ENCODE measurements at regions not wholly inside any gene's neighbourhood (a gene's known extent, or its start where the extent isn't known, plus 50 kb on each side); places are given as distances from the start of the nearest gene placed in this dataset.

GRCh38 chr9:80385246-80385645, 813.5 kb downstream of the TLE4 start:
- Histone ChIP-seq H3K9ac (ENCODE audit: low read depth in 2 of 2, low read length in 2 of 2) (no peak overlapping the region), H3K4me3 (no peak overlapping the region), H3K27ac (no peak overlapping the region), H3K36me3 (no peaks in the 10 kb centered on the region), H3K27me3 (no peaks in the 10 kb centered on the region), H3K9me3 (no peaks in the 10 kb centered on the region), H3K4me1 (no peaks in the 10 kb centered on the region)
- DNase-seq, result no peak
- TF ChIP-seq, protein P1, sequence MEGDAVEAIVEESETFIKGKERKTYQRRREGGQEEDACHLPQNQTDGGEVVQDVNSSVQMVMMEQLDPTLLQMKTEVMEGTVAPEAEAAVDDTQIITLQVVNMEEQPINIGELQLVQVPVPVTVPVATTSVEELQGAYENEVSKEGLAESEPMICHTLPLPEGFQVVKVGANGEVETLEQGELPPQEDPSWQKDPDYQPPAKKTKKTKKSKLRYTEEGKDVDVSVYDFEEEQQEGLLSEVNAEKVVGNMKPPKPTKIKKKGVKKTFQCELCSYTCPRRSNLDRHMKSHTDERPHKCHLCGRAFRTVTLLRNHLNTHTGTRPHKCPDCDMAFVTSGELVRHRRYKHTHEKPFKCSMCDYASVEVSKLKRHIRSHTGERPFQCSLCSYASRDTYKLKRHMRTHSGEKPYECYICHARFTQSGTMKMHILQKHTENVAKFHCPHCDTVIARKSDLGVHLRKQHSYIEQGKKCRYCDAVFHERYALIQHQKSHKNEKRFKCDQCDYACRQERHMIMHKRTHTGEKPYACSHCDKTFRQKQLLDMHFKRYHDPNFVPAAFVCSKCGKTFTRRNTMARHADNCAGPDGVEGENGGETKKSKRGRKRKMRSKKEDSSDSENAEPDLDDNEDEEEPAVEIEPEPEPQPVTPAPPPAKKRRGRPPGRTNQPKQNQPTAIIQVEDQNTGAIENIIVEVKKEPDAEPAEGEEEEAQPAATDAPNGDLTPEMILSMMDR (IDR thresholded peaks at IDR 0.05), result no peak
- intact Hi-C loops (cut with DNase I), result no loop called here

DNA sequence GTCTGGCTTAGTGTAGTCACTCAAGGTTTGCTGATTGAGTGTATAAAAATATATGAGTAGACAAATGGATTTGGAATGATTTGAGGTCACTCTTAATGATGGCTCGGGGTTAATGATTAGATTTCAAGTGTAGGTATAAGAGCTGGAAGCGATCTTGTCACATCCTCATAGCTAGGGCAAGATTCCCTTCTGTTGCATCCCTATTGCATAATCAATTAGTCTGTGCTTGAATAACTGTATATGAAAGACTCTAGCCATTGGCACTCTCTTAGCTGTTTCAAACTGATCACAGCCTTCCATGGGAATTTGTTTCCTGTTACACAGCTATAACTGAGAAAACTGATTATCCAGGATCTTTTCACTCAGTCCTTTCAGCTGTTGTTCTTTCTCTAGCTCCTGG, 811.6 kb downstream of the TLE4 start:
- Histone ChIP-seq H3K27me3 (no peaks in the 10 kb centered on the region), H3K4me1 (no peaks in the 10 kb centered on the region), H3K36me3 (no peaks in the 10 kb centered on the region), H3K4me3 (no peak overlapping the region), H3K27ac (no peak overlapping the region), H3K9ac (ENCODE audit: low read depth in 2 of 2, low read length in 2 of 2) (no peak overlapping the region), H3K9me3 (no peaks in the 10 kb centered on the region)
- TF ChIP-seq, protein P1 (IDR thresholded peaks at IDR 0.05), result no peak
- intact Hi-C loops (cut with DNase I), result no loop called here
- DNase-seq, result no peak

GRCh38 chr9:80382211-80382891, 810.6 kb downstream of the TLE4 start:
- Histone ChIP-seq H3K4me1 (no peaks in the 10 kb centered on the region), H3K9me3 (no peaks in the 10 kb centered on the region), H3K4me3 (no peak overlapping the region), H3K27ac (no peak overlapping the region), H3K27me3 (no peaks in the 10 kb centered on the region), H3K9ac (ENCODE audit: low read depth in 2 of 2, low read length in 2 of 2) (no peak overlapping the region), H3K36me3 (no peaks in the 10 kb centered on the region)
- intact Hi-C loops (cut with DNase I), result no loop called here
- DNase-seq, result no peak
- TF ChIP-seq, protein P1 (IDR thresholded peaks at IDR 0.05), result no peak

DNA sequence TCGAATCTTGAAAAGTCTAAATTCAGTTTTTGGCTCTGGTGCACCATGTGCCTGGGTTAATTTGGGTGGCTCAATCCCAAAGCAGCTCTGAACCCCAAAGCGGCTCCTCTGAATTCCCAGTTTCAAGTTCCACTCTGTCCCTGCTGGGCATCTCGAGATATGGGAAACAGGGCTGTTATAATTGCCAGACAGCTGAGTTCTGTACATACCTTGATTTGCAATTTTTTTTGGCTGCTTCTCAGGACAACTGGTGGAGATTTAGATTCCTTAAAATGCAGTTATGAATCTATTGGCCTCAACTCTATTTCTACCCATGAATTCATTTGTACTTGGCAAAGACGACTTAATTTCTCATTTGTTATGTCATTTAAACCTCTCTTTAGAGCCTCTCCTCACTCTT, 808.5 kb downstream of the TLE4 start:
- TF ChIP-seq, protein P1 (IDR thresholded peaks at IDR 0.05), result no peak
- Histone ChIP-seq H3K27ac (no peak overlapping the region), H3K36me3 (no peaks in the 10 kb centered on the region), H3K4me3 (no peak overlapping the region), H3K9ac (ENCODE audit: low read depth in 2 of 2, low read length in 2 of 2) (no peak overlapping the region), H3K4me1 (no peaks in the 10 kb centered on the region), H3K9me3 (no peaks in the 10 kb centered on the region), H3K27me3 (no peaks in the 10 kb centered on the region)
- no peak for DNase-seq
- intact Hi-C loops (cut with DNase I), result no loop called here

DNA sequence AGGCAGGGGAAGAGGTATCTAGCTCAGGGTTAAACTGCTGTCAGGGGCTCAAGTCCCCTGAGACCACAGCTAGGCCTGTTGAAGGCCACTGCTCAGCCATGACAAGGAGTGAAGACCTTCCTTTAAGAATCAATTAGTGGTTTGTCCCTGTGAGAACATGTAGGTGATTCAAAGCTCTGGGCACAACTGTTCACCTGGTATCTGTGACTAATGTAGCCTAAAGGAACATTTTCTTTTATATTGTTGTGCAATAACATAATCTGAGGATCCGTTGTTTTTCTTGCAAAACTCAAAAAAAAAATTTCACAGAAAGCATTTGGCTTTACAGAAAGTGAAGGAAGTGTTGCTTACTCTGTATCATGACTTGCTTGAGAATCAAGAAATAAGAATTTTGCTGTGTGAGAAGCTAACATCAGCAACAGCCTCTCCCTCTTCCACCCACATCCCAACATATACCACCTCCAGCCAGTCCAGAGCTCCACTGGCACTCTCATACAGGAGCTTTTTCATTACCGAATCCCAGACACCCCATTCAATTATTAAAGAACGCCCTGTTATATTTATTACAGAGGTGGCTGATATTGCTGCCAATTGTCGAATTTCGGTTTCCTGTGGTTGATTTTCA, 807.0 kb downstream of the TLE4 start:
- TF ChIP-seq, protein P1 (IDR thresholded peaks at IDR 0.05), result no peak
- no peaks in the 10 kb centered on the region for H3K36me3 ChIP-seq
- H3K9me3 ChIP-seq, result no peaks in the 10 kb centered on the region
- intact Hi-C loops (cut with DNase I), result no loop called here
- H3K9ac ChIP-seq (ENCODE audit: low read depth in 2 of 2, low read length in 2 of 2), result no peak overlapping the region
- no peaks in the 10 kb centered on the region for H3K4me1 ChIP-seq
- DNase-seq, result no peak
- H3K27me3 ChIP-seq, result no peaks in the 10 kb centered on the region
- H3K27ac ChIP-seq, result no peak overlapping the region
- no peak overlapping the region for H3K4me3 ChIP-seq
